ENCODE measurements at regions not wholly inside any gene's neighbourhood (a gene's known extent, or its start where the extent isn't known, plus 50 kb on each side); places are given as distances from the start of the nearest gene placed in this dataset.

GRCh38 chrY:15162211-15162610 is 637.9 kb downstream of the NLGN4Y start:
- DNase-seq (ENCODE audit: low read depth) = no peak

GRCh38 chrY:15179890-15180289 is 655.6 kb downstream of the NLGN4Y start:
- no peak for DNase-seq (ENCODE audit: low read depth)

GRCh38 chrY:15229056-15229455 is 704.7 kb downstream of the NLGN4Y start:
- peak; percentile 3 for DNase-seq (ENCODE audit: low read depth)

GRCh38 chrY:15239596-15240132 is 715.3 kb downstream of the NLGN4Y start:
- DNase-seq (ENCODE audit: low read depth) = no peak

- no peak for DNase-seq (ENCODE audit: low read depth)
Observed at GRCh38 chrY:15259286-15259685, 735.0 kb downstream of the NLGN4Y start.

GRCh38 chrY:15286572-15286971 is 762.2 kb downstream of the NLGN4Y start:
- DNase-seq (ENCODE audit: low read depth) = no peak

- no peak for DNase-seq (ENCODE audit: low read depth)
Observed at GRCh38 chrY:15289821-15290220, 765.5 kb downstream of the NLGN4Y start.

GRCh38 chrY:15292881-15293280 is 768.6 kb downstream of the NLGN4Y start:
- no peak for DNase-seq (ENCODE audit: low read depth)

- no peak for DNase-seq (ENCODE audit: low read depth)
Observed at GRCh38 chrY:15301879-15302278, 777.5 kb downstream of the NLGN4Y start.

- no peak for DNase-seq (ENCODE audit: low read depth)
Observed at GRCh38 chrY:15312166-15312565, 787.8 kb downstream of the NLGN4Y start.

GRCh38 chrY:15324189-15324588 is 799.9 kb downstream of the NLGN4Y start:
- DNase-seq (ENCODE audit: low read depth) = no peak

GRCh38 chrY:15325201-15325600 is 800.9 kb downstream of the NLGN4Y start:
- DNase-seq (ENCODE audit: low read depth) = peak; percentile 66

GRCh38 chrY:15326673-15327072 is 802.3 kb downstream of the NLGN4Y start:
- DNase-seq (ENCODE audit: low read depth) = no peak

GRCh38 chrY:15328848-15329247 is 804.5 kb downstream of the NLGN4Y start:
- no peak for DNase-seq (ENCODE audit: low read depth)

- no peak for DNase-seq (ENCODE audit: low read depth)
Observed at GRCh38 chrY:15343522-15343921, 819.2 kb downstream of the NLGN4Y start.

- no peak for DNase-seq (ENCODE audit: low read depth)
Observed at GRCh38 chrY:15345471-15346155, 821.3 kb downstream of the NLGN4Y start.

GRCh38 chrY:15349351-15349750 is 825.0 kb downstream of the NLGN4Y start:
- no peak for DNase-seq (ENCODE audit: low read depth)

GRCh38 chrY:15355321-15355720 is 831.0 kb downstream of the NLGN4Y start:
- no peak for DNase-seq (ENCODE audit: low read depth)

GRCh38 chrY:15360471-15360870 is 836.1 kb downstream of the NLGN4Y start:
- DNase-seq (ENCODE audit: low read depth) = peak; percentile 7

GRCh38 chrY:15364996-15365395 is 840.7 kb downstream of the NLGN4Y start:
- no peak for DNase-seq (ENCODE audit: low read depth)

- no peak for DNase-seq (ENCODE audit: low read depth)
Observed at GRCh38 chrY:15368786-15369185, 844.5 kb downstream of the NLGN4Y start.

- no peak for DNase-seq (ENCODE audit: low read depth)
Observed at GRCh38 chrY:15385178-15385577, 860.8 kb downstream of the NLGN4Y start.

- peak; percentile 60 for DNase-seq (ENCODE audit: low read depth)
Observed at GRCh38 chrY:15397556-15398280, 873.4 kb downstream of the NLGN4Y start.

Data from HS-27A (cell line).